Natural killer cell (primary cell): ENCODE measurements at regions not wholly inside any gene's neighbourhood (a gene's known extent, or its start where the extent isn't known, plus 50 kb on each side); places are given as distances from the start of the nearest gene placed in this dataset.
"Not testable (repeated sequence)": the region's sequence is repeated elsewhere in the genome, so short reads cannot be mapped to it uniquely, and the experiment has no call there.

ENCODE experiments used
- ATAC-seq, 3 donors: fragments of 150-1000 bp in 2 of 3; fragments of 200-7000 bp in 1 of 3; cut with Tn5 transposase; 1 replicate in 1 of 3; 2 replicates in 2 of 3; pipeline ENCODE4 v1.10.0; 2021; ENCODE audit warnings: mild to moderate bottlenecking in 2 of 3, moderate library complexity in 2 of 3
- DNase-seq, 2 donors: peaks; one replicate each; pipeline versions ENCODE4 v3.0.0 to v3.0.0-alpha.2; 2013 to 2021; ENCODE audit warnings: mixed read lengths in 1 of 2
- H3K27ac ChIP-seq: one replicate; pipeline ENCODE4 v1.5.1; 2013; ENCODE audit warnings: mild to moderate bottlenecking, low read length
- H3K27me3 ChIP-seq: one replicate; pipeline ENCODE4 v1.6.1; 2013; ENCODE audit warnings: low read length; ENCODE audit not compliant: control insufficient read depth, insufficient read depth
- H3K36me3 ChIP-seq: one replicate; pipeline ENCODE4 v1.6.1; 2013; ENCODE audit warnings: low read length; ENCODE audit not compliant: control insufficient read depth, insufficient read depth
- H3K4me1 ChIP-seq: one replicate; pipeline ENCODE4 v1.6.1; 2013; ENCODE audit warnings: low read length; ENCODE audit not compliant: control insufficient read depth, insufficient read depth
- H3K4me3 ChIP-seq: one replicate; pipeline ENCODE4 v1.5.1; 2013; ENCODE audit warnings: low read length
- H3K9me3 ChIP-seq: one replicate; pipeline ENCODE4 v1.6.1; 2013; ENCODE audit warnings: low read length; ENCODE audit not compliant: control insufficient read depth, insufficient read depth
- H3K27ac Mint-ChIP-seq, 2 donors: one replicate each; pipeline ENCODE4 v1.8.0; 2022; ENCODE audit warnings: mild to moderate bottlenecking in 2 of 2, mixed read lengths in 2 of 2, moderate library complexity in 1 of 2
- H3K27me3 Mint-ChIP-seq, 2 donors: one replicate each; pipeline ENCODE4 v1.8.0; 2022; ENCODE audit warnings: low read depth in 2 of 2, mixed read lengths in 2 of 2
- H3K36me3 Mint-ChIP-seq: one replicate; pipeline ENCODE4 v1.8.0; 2022; ENCODE audit warnings: mixed read lengths
- H3K4me1 Mint-ChIP-seq, 2 donors: one replicate each; pipeline ENCODE4 v1.8.0; 2022; ENCODE audit warnings: mixed read lengths in 2 of 2
- H3K4me3 Mint-ChIP-seq: one replicate; pipeline ENCODE4 v1.8.0; 2022; ENCODE audit warnings: mild to moderate bottlenecking, moderate library complexity, mixed read lengths
- H3K9me3 Mint-ChIP-seq, 2 donors: one replicate each; pipeline ENCODE4 v1.8.0; 2022; ENCODE audit warnings: mixed read lengths in 2 of 2
- CTCF ChIP-seq: fragments of 200-600 bp; IDR thresholded peaks from one replicate; pipeline ENCODE4 v1.8.0; 2022; ENCODE audit warnings: antibody characterized with exemption
- WGBS: methylation state at CpG from one replicate; pipeline ENCODE4 v1.1.7; 2013; ENCODE audit warnings: missing lambda C conversion rate; ENCODE audit not compliant: insufficient coverage; 5-methylcytosine and 5-hydroxymethylcytosine counted together
- intact Hi-C: fragments of 100-400 bp; cut with micrococcal nuclease; formaldehyde crosslinking; loops from one replicate; pipeline ENCODE4 v1.14.2; 2022

DNA sequence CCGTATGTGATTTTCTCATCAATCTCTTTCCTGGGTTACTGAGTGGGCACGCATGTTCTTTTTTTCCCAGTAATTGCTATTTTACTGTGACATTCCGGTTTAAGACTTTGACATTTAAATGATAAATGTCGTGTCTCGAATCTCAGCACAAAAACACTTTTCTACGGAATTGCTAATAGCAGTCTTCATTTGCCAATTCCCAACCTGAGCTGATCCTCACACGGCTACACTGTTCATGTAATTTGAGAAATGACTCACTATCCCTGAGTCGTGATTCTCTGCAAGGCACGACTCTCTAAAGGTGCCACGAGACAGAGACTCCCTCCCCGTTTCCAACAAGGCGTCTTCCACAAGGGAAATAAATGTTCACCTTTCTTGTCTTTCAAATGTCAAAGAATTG, 88.7 kb upstream of the USP29 start:
- H3K27me3 Mint-ChIP-seq: no peaks in the 10 kb centered on the region
- H3K27ac Mint-ChIP-seq: no peak overlapping the region
- intact Hi-C loops: no loop called here
- no peaks in the 10 kb centered on the region for H3K4me1 Mint-ChIP-seq
- 86% methylated on average over 12 of the region's 12 CpGs for WGBS
- H3K9me3 ChIP-seq: peaks cover 20% of the 10 kb centered on the region
- no peak overlapping the region for H3K4me3 Mint-ChIP-seq
- DNase-seq (no peak), ATAC-seq (no peak)
- H3K4me3 ChIP-seq: no peak overlapping the region
- no peak for TF ChIP-seq CTCF
- H3K27ac ChIP-seq: no peak overlapping the region
- peaks cover 10% of the 10 kb centered on the region for H3K36me3 Mint-ChIP-seq
- H3K27me3 ChIP-seq: no peaks in the 10 kb centered on the region
- H3K36me3 ChIP-seq: no peaks in the 10 kb centered on the region
- peaks cover 12 to 16% of the 10 kb centered on the region in 2 donors for H3K9me3 Mint-ChIP-seq
- no peaks in the 10 kb centered on the region for H3K4me1 ChIP-seq

GRCh38 chr19:57033576-57033975, 86.2 kb upstream of the USP29 start:
- DNase-seq (no peak), ATAC-seq (no peak)
- Histone ChIP-seq H3K9me3 (peaks cover 24% of the 10 kb centered on the region), H3K4me1 (no peaks in the 10 kb centered on the region), H3K27me3 (no peaks in the 10 kb centered on the region), H3K27ac (no peak overlapping the region), H3K36me3 (no peaks in the 10 kb centered on the region), H3K4me3 (no peak overlapping the region)
- Mint-ChIP-seq H3K4me3 (no peak overlapping the region), H3K36me3 (peaks cover 7% of the 10 kb centered on the region), H3K4me1 (no peaks in the 10 kb centered on the region), H3K27me3 (no peaks in the 10 kb centered on the region), H3K9me3 (peaks cover 18 to 21% of the 10 kb centered on the region in 2 donors), H3K27ac (no peak overlapping the region)
- 85% methylated on average over 5 of the region's 8 CpGs for WGBS
- intact Hi-C loops: no loop called here
- TF ChIP-seq CTCF: no peak

DNA sequence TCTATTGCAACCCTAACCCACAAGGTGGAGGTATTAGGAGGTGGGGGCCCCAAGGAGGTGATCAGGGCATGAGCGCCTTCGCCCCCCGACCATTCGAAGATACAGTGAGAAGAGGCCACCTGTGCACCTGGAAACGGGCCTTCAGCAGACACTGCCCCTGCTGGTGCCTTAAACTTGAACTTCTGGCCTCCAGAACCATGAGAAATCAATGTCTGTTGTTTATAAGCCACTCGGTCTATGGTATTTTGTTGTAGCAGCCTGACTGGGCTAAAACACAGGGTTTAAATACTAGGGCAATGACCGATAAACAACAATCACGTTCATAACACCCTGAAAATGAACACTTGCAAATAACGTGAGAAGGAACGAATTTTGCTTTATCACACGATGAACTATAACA, 85.2 kb upstream of the USP29 start:
- WGBS: 92% methylated on average over 11 of the region's 11 CpGs
- ATAC-seq: no peak
- Histone ChIP-seq H3K9me3 (peaks cover 24% of the 10 kb centered on the region), H3K27ac (no peak overlapping the region), H3K27me3 (no peaks in the 10 kb centered on the region), H3K4me1 (no peaks in the 10 kb centered on the region), H3K36me3 (no peaks in the 10 kb centered on the region), H3K4me3 (no peak overlapping the region)
- TF ChIP-seq CTCF: no peak
- intact Hi-C loops: no loop called here
- peaks cover 18 to 24% of the 10 kb centered on the region in 2 donors for H3K9me3 Mint-ChIP-seq
- no peak overlapping the region for H3K27ac Mint-ChIP-seq
- H3K4me1 Mint-ChIP-seq: no peaks in the 10 kb centered on the region
- peaks cover 7% of the 10 kb centered on the region for H3K36me3 Mint-ChIP-seq
- H3K4me3 Mint-ChIP-seq: no peak overlapping the region
- no peak for DNase-seq
- H3K27me3 Mint-ChIP-seq: no peaks in the 10 kb centered on the region

GRCh38 chr19:57035740-57036139, 84.0 kb upstream of the USP29 start:
- H3K36me3 Mint-ChIP-seq, H3K4me1 Mint-ChIP-seq, DNase-seq, H3K27ac Mint-ChIP-seq, H3K36me3 ChIP-seq, H3K27me3 Mint-ChIP-seq, H3K4me3 ChIP-seq, H3K27ac ChIP-seq, H3K4me1 ChIP-seq, intact Hi-C loops, ATAC-seq, H3K4me3 Mint-ChIP-seq, H3K27me3 ChIP-seq: not testable (repeated sequence)
- H3K9me3 ChIP-seq: peaks cover 31% of the 10 kb centered on the region
- H3K9me3 Mint-ChIP-seq: peaks cover 24 to 29% of the 10 kb centered on the region in 2 donors
- WGBS: 96% methylated on average over 3 of the region's 4 CpGs
